H9 (cell line): ENCODE measurements at regions not wholly inside any gene's neighbourhood (a gene's known extent, or its start where the extent isn't known, plus 50 kb on each side); places are given as distances from the start of the nearest gene placed in this dataset.

Experiments
- DNase-seq: peaks from one replicate; pipeline ENCODE4 v3.0.0-alpha.2; 2017
- H2AFZ ChIP-seq: one replicate; pipeline ENCODE4 v1.6.1; 2013; ENCODE audit warnings: mild to moderate bottlenecking, low read length, control low read depth, moderate library complexity
- H2AK5ac ChIP-seq: 2 replicates; pipeline ENCODE4 v1.6.1; 2013; ENCODE audit warnings: low read length, control low read depth, mixed read lengths; ENCODE audit not compliant: insufficient read length
- H2BK120ac ChIP-seq: one replicate; pipeline ENCODE4 v1.6.1; 2013; ENCODE audit warnings: low read depth, mild to moderate bottlenecking, low read length, control low read depth, inconsistent platforms; ENCODE audit not compliant: poor library complexity, severe bottlenecking
- H2BK12ac ChIP-seq: 2 replicates; pipeline ENCODE4 v1.6.1; 2013; ENCODE audit warnings: low read length, control low read depth, mixed read lengths, low read depth; ENCODE audit not compliant: insufficient read length
- H2BK15ac ChIP-seq: 2 replicates; pipeline ENCODE4 v1.6.1; 2013; ENCODE audit warnings: low read depth, low read length, control low read depth
- H2BK20ac ChIP-seq: one replicate; pipeline ENCODE4 v1.6.1; 2013; ENCODE audit warnings: low read depth, mild to moderate bottlenecking, low read length, control low read depth, inconsistent platforms; ENCODE audit not compliant: poor library complexity, severe bottlenecking
- H2BK5ac ChIP-seq: 2 replicates; pipeline ENCODE4 v1.6.1; 2013; ENCODE audit warnings: low read length, control low read depth, mixed read lengths; ENCODE audit not compliant: insufficient read length
- H3K14ac ChIP-seq: 2 replicates; pipeline ENCODE4 v1.6.1; 2013; ENCODE audit warnings: low read length, control low read depth; ENCODE audit not compliant: insufficient read depth
- H3K18ac ChIP-seq: 2 replicates; pipeline ENCODE4 v1.6.1; 2013; ENCODE audit warnings: low read depth, mild to moderate bottlenecking, mixed read lengths, low read length, control low read depth; ENCODE audit not compliant: insufficient read length
- H3K23ac ChIP-seq: 2 replicates; pipeline ENCODE4 v1.6.1; 2013; ENCODE audit warnings: low read length, control low read depth, mixed read lengths, low read depth; ENCODE audit not compliant: insufficient read length
- H3K23me2 ChIP-seq: 2 replicates; pipeline ENCODE4 v1.6.1; 2013; ENCODE audit warnings: low read depth, mild to moderate bottlenecking, mixed read lengths, low read length, control low read depth; ENCODE audit not compliant: insufficient read length, poor library complexity, severe bottlenecking
- H3K27ac ChIP-seq: 2 replicates; pipeline ENCODE4 v1.5.1; 2013; ENCODE audit warnings: low read length, control low read depth, mixed read lengths, low read depth; ENCODE audit not compliant: insufficient read length
- H3K27me3 ChIP-seq: 2 replicates; pipeline ENCODE4 v1.6.1; 2013; ENCODE audit warnings: low read length, control low read depth, inconsistent platforms; ENCODE audit not compliant: insufficient read depth
- H3K4ac ChIP-seq: 2 replicates; pipeline ENCODE4 v1.6.1; 2013; ENCODE audit warnings: low read depth, mild to moderate bottlenecking, control low read depth, inconsistent platforms, low read length, moderate library complexity
- H3K4me1 ChIP-seq: 2 replicates; pipeline ENCODE4 v1.6.1; 2013; ENCODE audit warnings: low read length, control low read depth, inconsistent platforms; ENCODE audit not compliant: insufficient read depth
- H3K4me2 ChIP-seq: 2 replicates; pipeline ENCODE4 v1.6.1; 2013; ENCODE audit warnings: low read length, control low read depth, mixed read lengths; ENCODE audit not compliant: insufficient read length, insufficient read depth
- H3K56ac ChIP-seq: 2 replicates; pipeline ENCODE4 v1.6.1; 2013; ENCODE audit warnings: low read depth, mild to moderate bottlenecking, mixed read lengths, low read length, control low read depth; ENCODE audit not compliant: insufficient read length
- H3K79me1 ChIP-seq: 2 replicates; pipeline ENCODE4 v1.6.1; 2013; ENCODE audit warnings: low read depth, mild to moderate bottlenecking, moderate library complexity, low read length, control low read depth, inconsistent platforms; ENCODE audit not compliant: insufficient read depth, poor library complexity, severe bottlenecking
- H3K79me2 ChIP-seq: 2 replicates; pipeline ENCODE4 v1.6.1; 2013; ENCODE audit warnings: low read length, control low read depth, inconsistent platforms; ENCODE audit not compliant: insufficient read depth
- H3K9ac ChIP-seq: 2 replicates; pipeline ENCODE4 v1.6.1; 2013; ENCODE audit warnings: low read length, control low read depth, mixed read lengths; ENCODE audit not compliant: insufficient read length; ENCODE audit errors: extremely low read depth
- H3K9me3 ChIP-seq: one replicate; pipeline ENCODE4 v1.6.1; 2013; ENCODE audit warnings: low read depth, low read length, inconsistent platforms; ENCODE audit not compliant: control insufficient read depth
- H3T11ph ChIP-seq: one replicate; pipeline ENCODE4 v1.6.1; 2013; ENCODE audit warnings: mild to moderate bottlenecking, low read length, control low read depth, inconsistent platforms
- H4K20me1 ChIP-seq: one replicate; pipeline ENCODE4 v1.6.1; 2013; ENCODE audit not compliant: control insufficient read depth, insufficient read length, insufficient read depth
- H4K5ac ChIP-seq: 2 replicates; pipeline ENCODE4 v1.6.1; 2013; ENCODE audit warnings: low read depth, mild to moderate bottlenecking, mixed read lengths, low read length, control low read depth; ENCODE audit not compliant: insufficient read length
- H4K8ac ChIP-seq: replicated peaks from 2 replicates; pipeline ENCODE4 v1.6.1; 2013; ENCODE audit warnings: low read length, control low read depth, mixed read lengths, low read depth; ENCODE audit not compliant: insufficient read length
- H4K91ac ChIP-seq: 2 replicates; pipeline ENCODE4 v1.6.1; 2013; ENCODE audit warnings: low read depth, mild to moderate bottlenecking, moderate library complexity, mixed read lengths, low read length, control low read depth; ENCODE audit not compliant: insufficient read length
- H3K27ac Mint-ChIP-seq, 3 experiments: 2 replicates in 2 of 3; 3 replicates in 1 of 3; pipeline ENCODE4 v1.8.0; 2020 to 2021; ENCODE audit warnings: mixed read lengths in 3 of 3, mild to moderate bottlenecking in 1 of 3, moderate library complexity in 1 of 3
- H3K27me3 Mint-ChIP-seq: 2 replicates; pipeline ENCODE4 v1.8.0; 2021; ENCODE audit warnings: low read depth, mild to moderate bottlenecking, moderate library complexity, mixed read lengths
- H3K36me3 Mint-ChIP-seq, 3 experiments: 2 replicates in 2 of 3; 3 replicates in 1 of 3; pipeline ENCODE4 v1.8.0; 2020 to 2021; ENCODE audit warnings: low read depth in 3 of 3, mixed read lengths in 3 of 3; ENCODE audit not compliant: insufficient read depth in 1 of 3
- H3K4me1 Mint-ChIP-seq, 2 experiments: 2 replicates each; pipeline ENCODE4 v1.8.0; 2020; ENCODE audit warnings: mixed read lengths in 2 of 2
- H3K4me3 Mint-ChIP-seq, 2 experiments: 2 replicates in 1 of 2; 3 replicates in 1 of 2; pipeline ENCODE4 v1.8.0; 2020 to 2021; ENCODE audit warnings: mild to moderate bottlenecking in 2 of 2, mixed read lengths in 2 of 2, moderate library complexity in 1 of 2
- H3K9me3 Mint-ChIP-seq, 2 experiments: 2 replicates in 1 of 2; 3 replicates in 1 of 2; pipeline ENCODE4 v1.8.0; 2020; ENCODE audit warnings: mild to moderate bottlenecking in 2 of 2, mixed read lengths in 2 of 2, moderate library complexity in 1 of 2
- WGBS: extraction: QIAGEN DNeasy Blood & Tissue Kit; methylation state at CpG from one replicate; pipeline ENCODE4 v1.1.7; 2013; ENCODE audit warnings: missing lambda C conversion rate, low lambda C conversion rate, mixed read lengths; ENCODE audit not compliant: insufficient read length; ENCODE audit errors: extremely low coverage; 5-methylcytosine and 5-hydroxymethylcytosine counted together
- TF ChIP-seq, protein P1 (sequence below): fragments of 200-600 bp; sonication (generic); conservative IDR thresholded peaks from 3 replicates; pipeline ENCODE4 v1.8.0; 2021; ENCODE audit warnings: antibody characterized with exemption, mild to moderate bottlenecking

- no CpG with 5 or more reads among the region's 2 CpGs for WGBS
- no peak overlapping the region for H3T11ph ChIP-seq
- H3K27ac ChIP-seq, result no peak overlapping the region
- H3K18ac ChIP-seq, result no peak overlapping the region
- Mint-ChIP-seq H3K27me3 (no peaks in the 10 kb centered on the region), H3K9me3 (no peaks in the 10 kb centered on the region), H3K4me3 (no peak overlapping the region), H3K36me3 (no peaks in the 10 kb centered on the region), H3K27ac (no peak overlapping the region), H3K4me1 (no peaks in the 10 kb centered on the region)
- no peak overlapping the region for H4K91ac ChIP-seq
- no peaks in the 10 kb centered on the region for H3K23me2 ChIP-seq
- no peaks in the 10 kb centered on the region for H4K20me1 ChIP-seq
- no peak overlapping the region for H3K56ac ChIP-seq
- no peak overlapping the region for H3K4me2 ChIP-seq
- no peak overlapping the region for H2BK20ac ChIP-seq
- H3K27me3 ChIP-seq, result no peaks in the 10 kb centered on the region
- no peak overlapping the region for H2BK120ac ChIP-seq
- TF ChIP-seq, protein P1, sequence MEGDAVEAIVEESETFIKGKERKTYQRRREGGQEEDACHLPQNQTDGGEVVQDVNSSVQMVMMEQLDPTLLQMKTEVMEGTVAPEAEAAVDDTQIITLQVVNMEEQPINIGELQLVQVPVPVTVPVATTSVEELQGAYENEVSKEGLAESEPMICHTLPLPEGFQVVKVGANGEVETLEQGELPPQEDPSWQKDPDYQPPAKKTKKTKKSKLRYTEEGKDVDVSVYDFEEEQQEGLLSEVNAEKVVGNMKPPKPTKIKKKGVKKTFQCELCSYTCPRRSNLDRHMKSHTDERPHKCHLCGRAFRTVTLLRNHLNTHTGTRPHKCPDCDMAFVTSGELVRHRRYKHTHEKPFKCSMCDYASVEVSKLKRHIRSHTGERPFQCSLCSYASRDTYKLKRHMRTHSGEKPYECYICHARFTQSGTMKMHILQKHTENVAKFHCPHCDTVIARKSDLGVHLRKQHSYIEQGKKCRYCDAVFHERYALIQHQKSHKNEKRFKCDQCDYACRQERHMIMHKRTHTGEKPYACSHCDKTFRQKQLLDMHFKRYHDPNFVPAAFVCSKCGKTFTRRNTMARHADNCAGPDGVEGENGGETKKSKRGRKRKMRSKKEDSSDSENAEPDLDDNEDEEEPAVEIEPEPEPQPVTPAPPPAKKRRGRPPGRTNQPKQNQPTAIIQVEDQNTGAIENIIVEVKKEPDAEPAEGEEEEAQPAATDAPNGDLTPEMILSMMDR, result no peak
- no peaks in the 10 kb centered on the region for H3K79me2 ChIP-seq
- H2AFZ ChIP-seq, result no peak overlapping the region
- H3K23ac ChIP-seq, result no peak overlapping the region
- H3K4ac ChIP-seq, result no peak overlapping the region
- no peaks in the 10 kb centered on the region for H3K4me1 ChIP-seq
- no peak overlapping the region for H2BK12ac ChIP-seq
- H3K79me1 ChIP-seq, result no peaks in the 10 kb centered on the region
- no peak overlapping the region for H2AK5ac ChIP-seq
- no peak for DNase-seq
- H3K14ac ChIP-seq, result no peak overlapping the region
- no peak overlapping the region for H3K9ac ChIP-seq
- no peak overlapping the region for H4K5ac ChIP-seq
- no peak overlapping the region for H2BK5ac ChIP-seq
- no peak overlapping the region for H2BK15ac ChIP-seq
- H4K8ac ChIP-seq, result no peak overlapping the region
- no peaks in the 10 kb centered on the region for H3K9me3 ChIP-seq
Observed at GRCh38 chr10:57465155-57465554, 802.5 kb downstream of the IPMK start.
